CD14-positive monocyte (primary cell): ENCODE measurements at regions not wholly inside any gene's neighbourhood (a gene's known extent, or its start where the extent isn't known, plus 50 kb on each side); places are given as distances from the start of the nearest gene placed in this dataset.

Source experiments
- DNase-seq, 3 donors: peaks; one replicate each; pipeline ENCODE4 v3.0.0-alpha.2; 2011 to 2022
- H2AFZ ChIP-seq: 2 replicates; pipeline ENCODE4 v1.6.0; 2012; ENCODE audit warnings: mild to moderate bottlenecking, low read depth, low read length, inconsistent platforms; ENCODE audit not compliant: insufficient read depth, poor library complexity, severe bottlenecking
- H3K27ac ChIP-seq, 2 donors: 1 replicate in 1 of 2; 2 replicates in 1 of 2; pipeline ENCODE4 v1.5.1; 2012 to 2013; ENCODE audit warnings: low read length in 2 of 2, control low read depth in 1 of 2, inconsistent platforms in 1 of 2, low read depth in 1 of 2, mild to moderate bottlenecking in 1 of 2
- H3K27me3 ChIP-seq, 2 donors: one replicate each; pipeline versions ENCODE4 v1.6.0 to v1.6.1; 2011 to 2013; ENCODE audit warnings: low read length in 2 of 2; ENCODE audit not compliant: control insufficient read depth in 2 of 2, insufficient read depth in 2 of 2
- H3K36me3 ChIP-seq, 2 donors: replicated peaks in 1 of 2; 1 replicate in 1 of 2; 2 replicates in 1 of 2; pipeline versions ENCODE4 v1.5.1 to v1.6.1; 2012 to 2013; ENCODE audit warnings: low read length in 2 of 2, control low read depth in 1 of 2, inconsistent platforms in 1 of 2, mild to moderate bottlenecking in 1 of 2; ENCODE audit not compliant: insufficient read depth in 2 of 2, control insufficient read depth in 1 of 2
- H3K4me1 ChIP-seq, 2 donors: 1 replicate in 1 of 2; 2 replicates in 1 of 2; pipeline versions ENCODE4 v1.5.1 to v1.6.1; 2012 to 2013; ENCODE audit warnings: low read length in 2 of 2, control low read depth in 1 of 2, inconsistent platforms in 1 of 2, mild to moderate bottlenecking in 1 of 2, moderate library complexity in 1 of 2; ENCODE audit not compliant: insufficient read depth in 2 of 2, control insufficient read depth in 1 of 2
- H3K4me2 ChIP-seq: replicated peaks from 2 replicates; pipeline ENCODE3; 2012; ENCODE audit warnings: low read length, moderate library complexity, mild to moderate bottlenecking; ENCODE audit not compliant: poor library complexity, severe bottlenecking; ENCODE audit errors: extremely low read depth
- H3K4me3 ChIP-seq, 3 experiments: fragments of 200-600 bp in 1 of 3; sonication (generic) in 1 of 3; replicated peaks in 1 of 3; 1 replicate in 2 of 3; 2 replicates in 1 of 3; pipeline ENCODE4 v1.5.1; 2011 to 2013; ENCODE audit warnings: low read length in 3 of 3, mild to moderate bottlenecking in 3 of 3, control low read depth in 2 of 3, low read depth in 2 of 3, inconsistent platforms in 1 of 3, moderate library complexity in 1 of 3
- H3K79me2 ChIP-seq: 2 replicates; pipeline ENCODE4 v1.6.0; 2012; ENCODE audit warnings: mild to moderate bottlenecking, control low read depth, inconsistent platforms, low read length, moderate library complexity; ENCODE audit not compliant: insufficient read depth
- H3K9ac ChIP-seq: 2 replicates; pipeline ENCODE4 v1.6.0; 2017; ENCODE audit warnings: low read length, mild to moderate bottlenecking; ENCODE audit not compliant: insufficient read depth, poor library complexity, severe bottlenecking
- H3K9me3 ChIP-seq, 2 donors: replicated peaks in 1 of 2; 1 replicate in 1 of 2; 2 replicates in 1 of 2; pipeline versions ENCODE4 v1.5.1 to v1.6.1; 2012 to 2013; ENCODE audit warnings: low read length in 2 of 2, control low read depth in 1 of 2; ENCODE audit not compliant: control insufficient read depth in 1 of 2, insufficient read depth in 1 of 2
- H4K20me1 ChIP-seq: 2 replicates; pipeline ENCODE4 v1.6.0; 2012; ENCODE audit warnings: mild to moderate bottlenecking, low read length, control low read depth, moderate library complexity; ENCODE audit not compliant: insufficient read depth
- H3K27ac Mint-ChIP-seq, 7 donors: one replicate each; pipeline ENCODE4 v1.8.0; 2020; ENCODE audit warnings: mild to moderate bottlenecking in 7 of 7, mixed read lengths in 7 of 7, moderate library complexity in 6 of 7, inconsistent platforms in 2 of 7
- H3K27me3 Mint-ChIP-seq, 3 donors: one replicate each; pipeline ENCODE4 v1.8.0; 2021 to 2022; ENCODE audit warnings: low read depth in 3 of 3, mild to moderate bottlenecking in 3 of 3, mixed read lengths in 3 of 3, moderate library complexity in 3 of 3, inconsistent platforms in 1 of 3
- H3K36me3 Mint-ChIP-seq, 2 donors: one replicate each; pipeline ENCODE4 v1.8.0; 2020; ENCODE audit warnings: mixed read lengths in 2 of 2, inconsistent platforms in 1 of 2, mild to moderate bottlenecking in 1 of 2
- H3K4me1 Mint-ChIP-seq: one replicate; pipeline ENCODE4 v1.8.0; 2020; ENCODE audit warnings: mild to moderate bottlenecking, mixed read lengths
- H3K4me3 Mint-ChIP-seq, 2 donors: one replicate each; pipeline ENCODE4 v1.8.0; 2020; ENCODE audit warnings: mild to moderate bottlenecking in 2 of 2, mixed read lengths in 2 of 2, moderate library complexity in 1 of 2
- H3K9me3 Mint-ChIP-seq, 7 donors: one replicate each; pipeline ENCODE4 v1.8.0; 2020 to 2022; ENCODE audit warnings: mixed read lengths in 7 of 7, mild to moderate bottlenecking in 6 of 7, moderate library complexity in 6 of 7, inconsistent platforms in 2 of 7
- CTCF ChIP-seq: fragments of 200-600 bp; IDR thresholded peaks from one replicate; pipeline ENCODE4 v1.8.0; 2022; ENCODE audit warnings: antibody characterized with exemption, mild to moderate bottlenecking
- WGBS: methylation state at CpG from one replicate; pipeline ENCODE4 v1.1.5; 2013; ENCODE audit warnings: missing lambda C conversion rate; ENCODE audit not compliant: insufficient coverage; 5-methylcytosine and 5-hydroxymethylcytosine counted together
- intact Hi-C, 2 donors: fragments of 100-400 bp; cut with micrococcal nuclease; formaldehyde crosslinking; loops; one replicate each; pipeline versions ENCODE4 v1.15.0 to v1.15.1; 2023

GRCh38 chr3:182364723-182365650 lies 428.3 kb upstream of the ATP11B start:
- no peak overlapping the region for H3K27ac Mint-ChIP-seq
- Histone ChIP-seq H4K20me1 (no peaks in the 10 kb centered on the region), H3K36me3 (no peaks in the 10 kb centered on the region), H3K27ac (no peak overlapping the region), H2AFZ (no peak overlapping the region), H3K4me3 (no peak overlapping the region), H3K27me3 (no peaks in the 10 kb centered on the region), H3K4me1 (no peaks in the 10 kb centered on the region), H3K9ac (no peak overlapping the region), H3K9me3 (no peaks in the 10 kb centered on the region), H3K4me2 (no peak overlapping the region), H3K79me2 (no peaks in the 10 kb centered on the region)
- WGBS: 90% methylated on average over 20 of the region's 20 CpGs
- no peak overlapping the region for H3K4me3 Mint-ChIP-seq
- peaks cover 0 to 4% (median under 1%) of the 10 kb centered on the region in 3 donors for H3K27me3 Mint-ChIP-seq
- peaks cover 0 to 7% (median 0%) of the 10 kb centered on the region in 7 donors for H3K9me3 Mint-ChIP-seq
- no peak for DNase-seq
- intact Hi-C loops: no loop called here
- H3K36me3 Mint-ChIP-seq: no peaks in the 10 kb centered on the region
- H3K4me1 Mint-ChIP-seq: no peaks in the 10 kb centered on the region
- no peak for TF ChIP-seq CTCF

GRCh38 chr3:182366746-182367145 lies 426.6 kb upstream of the ATP11B start:
- no peak overlapping the region for H3K4me3 ChIP-seq
- H3K4me1 ChIP-seq: no peaks in the 10 kb centered on the region
- Mint-ChIP-seq H3K9me3 (peaks cover 0 to 3% (median 0%) of the 10 kb centered on the region in 7 donors), H3K27ac (no peak overlapping the region), H3K4me3 (no peak overlapping the region), H3K27me3 (no peaks in the 10 kb centered on the region), H3K36me3 (no peaks in the 10 kb centered on the region), H3K4me1 (no peaks in the 10 kb centered on the region)
- TF ChIP-seq CTCF: no peak
- no peak overlapping the region for H2AFZ ChIP-seq
- H3K36me3 ChIP-seq: no peaks in the 10 kb centered on the region
- WGBS: no CpG with 5 or more reads among the region's 2 CpGs
- DNase-seq: no peak
- intact Hi-C loops: no loop called here
- H3K27ac ChIP-seq: no peak overlapping the region
- no peak overlapping the region for H3K9ac ChIP-seq
- no peaks in the 10 kb centered on the region for H3K27me3 ChIP-seq
- no peaks in the 10 kb centered on the region for H3K79me2 ChIP-seq
- no peak overlapping the region for H3K4me2 ChIP-seq
- H3K9me3 ChIP-seq: no peaks in the 10 kb centered on the region
- no peaks in the 10 kb centered on the region for H4K20me1 ChIP-seq
